Stomach (tissue), 8 donors: ENCODE measurements at regions not wholly inside any gene's neighbourhood (a gene's known extent, or its start where the extent isn't known, plus 50 kb on each side); places are given as distances from the start of the nearest gene placed in this dataset.
A peak's percentile ranks its signal among the peaks of the same experiment; 100 is the strongest.

Source experiments
- DNase-seq, 2 donors: peaks; one replicate each; pipeline versions ENCODE4 v3.0.0 to v3.0.0-alpha.2; 2013 to 2019
- H3K27ac ChIP-seq, 5 donors: fragments of 200-600 bp in 4 of 5; sonication (generic) in 4 of 5; one replicate each; pipeline ENCODE4 v1.5.1; 2013 to 2019; ENCODE audit warnings: mild to moderate bottlenecking in 1 of 5, moderate library complexity in 1 of 5
- H3K27me3 ChIP-seq, 3 donors: fragments of 200-600 bp; sonication (generic); one replicate each; pipeline ENCODE4 v1.5.1; 2017 to 2019; ENCODE audit warnings: mixed run types in 1 of 3
- H3K36me3 ChIP-seq, 4 donors: fragments of 200-600 bp; sonication (generic); 1 replicate in 3 of 4; 2 replicates in 1 of 4; pipeline ENCODE4 v1.5.1; 2016 to 2019
- H3K4me1 ChIP-seq, 4 donors: fragments of 200-600 bp; sonication (generic); one replicate each; pipeline ENCODE4 v1.5.1; 2016 to 2019
- H3K4me3 ChIP-seq, 4 donors: fragments of 200-600 bp; sonication (generic) in 3 of 4; one replicate each; pipeline ENCODE4 v1.5.1; 2016 to 2019; ENCODE audit warnings: mild to moderate bottlenecking in 1 of 4
- H3K9me3 ChIP-seq, 4 donors: fragments of 200-600 bp; sonication (generic); one replicate each; pipeline ENCODE4 v1.5.1; 2016 to 2019
- CTCF ChIP-seq, 7 experiments: fragments of 450-650 bp in 4 of 7; fragments of 200-600 bp in 3 of 7; sonication (generic) in 3 of 7; IDR thresholded peaks; one replicate each; pipeline ENCODE4 v1.5.1; 2016 to 2019; ENCODE audit warnings: antibody characterized with exemption in 7 of 7, control low read depth in 2 of 7, mild to moderate bottlenecking in 1 of 7
- EP300 ChIP-seq: sonication (generic); formaldehyde crosslinking; IDR thresholded peaks from one replicate; pipeline ENCODE4 v1.6.1; 2017; ENCODE audit warnings: antibody characterized with exemption
- POLR2A ChIP-seq, 4 donors: fragments of 450-650 bp; IDR thresholded peaks; one replicate each; pipeline ENCODE4 v1.6.1; 2016; ENCODE audit warnings: antibody characterized with exemption in 4 of 4, control low read depth in 2 of 4, mild to moderate bottlenecking in 1 of 4, moderate library complexity in 1 of 4
- POLR2AphosphoS5 ChIP-seq, 3 donors: sonication (generic); formaldehyde crosslinking; IDR thresholded peaks; one replicate each; pipeline ENCODE4 v1.6.1; 2016; ENCODE audit warnings: antibody characterized with exemption in 3 of 3
- WGBS, 5 donors: extraction: QIAGEN DNeasy Blood & Tissue Kit in 3 of 5; methylation state at CpG; one replicate each; pipeline versions ENCODE4 v1.1.5 to v1.1.7; 2013 to 2018; 5-methylcytosine and 5-hydroxymethylcytosine counted together
- intact Hi-C: fragments of 100-400 bp; cut with DNase I; formaldehyde crosslinking; loops from one replicate; pipeline ENCODE4 v1.15.1; 2023; ENCODE audit warnings: low total_unique reads
- donor health status: healthy with polysubstance abuse.
- donor health status: Bipolar disorder and iron deficiency.
- donor health status: healthy.

DNA sequence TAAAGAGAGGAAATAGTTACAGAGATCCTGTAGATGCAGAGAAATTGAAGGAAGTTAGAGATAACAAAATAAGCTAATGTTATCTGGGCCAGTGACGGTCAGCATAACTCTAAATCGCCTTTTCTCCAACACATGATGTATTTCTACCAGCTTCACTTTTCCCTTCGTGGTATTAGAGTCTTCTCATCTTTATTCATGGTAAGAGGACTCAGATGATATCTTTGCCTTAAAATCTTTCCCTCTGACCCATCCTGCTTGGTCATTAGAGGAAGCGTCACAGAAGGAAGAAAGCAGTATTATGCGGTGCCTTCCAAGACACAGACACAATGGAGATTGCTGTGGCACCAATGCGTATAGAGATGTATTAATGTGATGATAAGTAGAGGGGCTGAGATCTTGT lies 320.7 kb upstream of the GOLIM4 start:
- TF ChIP-seq POLR2A (IDR thresholded peaks at IDR 0.05): no peak
- TF ChIP-seq EP300: no peak
- TF ChIP-seq CTCF (IDR thresholded peaks at IDR 0.05): no peak
- TF ChIP-seq POLR2AphosphoS5 (IDR thresholded peaks at IDR 0.05): no peak
- 82 to 90% (median 87%) methylated on average over 6 of the region's 6 CpGs for WGBS, 5 donors

DNA sequence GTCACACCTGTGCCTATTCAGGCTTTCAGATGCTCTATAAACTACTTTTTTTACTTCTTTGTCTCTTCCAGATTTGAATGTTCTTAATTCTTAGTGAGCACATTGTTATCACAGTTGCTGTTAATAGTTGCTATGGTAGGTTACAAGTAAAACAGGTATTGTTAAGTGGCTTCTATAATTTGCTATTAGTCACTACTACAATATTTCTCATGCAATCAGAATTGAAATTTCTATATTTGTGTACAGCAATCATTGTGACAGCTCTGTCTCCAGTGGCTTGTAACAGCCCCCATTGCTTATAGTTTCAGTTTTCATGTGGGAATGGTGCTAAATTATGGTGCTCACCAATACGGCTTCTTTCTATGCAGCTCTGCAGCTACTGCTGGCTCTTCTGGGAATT lies 318.4 kb upstream of the GOLIM4 start:
- TF ChIP-seq EP300 (no peak), POLR2AphosphoS5 (IDR thresholded peaks at IDR 0.05) (no peak)
- no peaks in the 10 kb centered on the region for H3K36me3 ChIP-seq
- H3K4me1 ChIP-seq: no peaks in the 10 kb centered on the region
- 89 to 100% (median 96%) methylated on average over 1 of the region's 1 CpG for WGBS, 5 donors
- no peaks in the 10 kb centered on the region for H3K9me3 ChIP-seq
- no peaks in the 10 kb centered on the region for H3K27me3 ChIP-seq
- DNase-seq: no peak
- intact Hi-C loops: no loop called here
- no peak overlapping the region for H3K4me3 ChIP-seq
- H3K27ac ChIP-seq: no peak overlapping the region

More for the DNA sequence above, 320.7 kb upstream of the GOLIM4 start:
- Histone ChIP-seq H3K4me1 (no peaks in the 10 kb centered on the region), H3K9me3 (no peaks in the 10 kb centered on the region), H3K36me3 (no peaks in the 10 kb centered on the region), H3K27me3 (no peaks in the 10 kb centered on the region), H3K4me3 (no peak overlapping the region), H3K27ac (no peak overlapping the region)
- DNase-seq: no peak
- intact Hi-C loops: no loop called here

GRCh38 chr3:168407381-168407780 lies 311.7 kb upstream of the GOLIM4 start:
- Histone ChIP-seq H3K27ac (no peak overlapping the region), H3K36me3 (no peaks in the 10 kb centered on the region), H3K27me3 (no peaks in the 10 kb centered on the region), H3K4me3 (no peak overlapping the region), H3K4me1 (no peaks in the 10 kb centered on the region), H3K9me3 (no peaks in the 10 kb centered on the region)
- TF ChIP-seq POLR2AphosphoS5 (IDR thresholded peaks at IDR 0.05): no peak
- no peak for TF ChIP-seq EP300
- no peak for TF ChIP-seq CTCF (IDR thresholded peaks at IDR 0.05)
- no peak for TF ChIP-seq POLR2A (IDR thresholded peaks at IDR 0.05)
- no peak for DNase-seq
- intact Hi-C loops: no loop called here

DNA sequence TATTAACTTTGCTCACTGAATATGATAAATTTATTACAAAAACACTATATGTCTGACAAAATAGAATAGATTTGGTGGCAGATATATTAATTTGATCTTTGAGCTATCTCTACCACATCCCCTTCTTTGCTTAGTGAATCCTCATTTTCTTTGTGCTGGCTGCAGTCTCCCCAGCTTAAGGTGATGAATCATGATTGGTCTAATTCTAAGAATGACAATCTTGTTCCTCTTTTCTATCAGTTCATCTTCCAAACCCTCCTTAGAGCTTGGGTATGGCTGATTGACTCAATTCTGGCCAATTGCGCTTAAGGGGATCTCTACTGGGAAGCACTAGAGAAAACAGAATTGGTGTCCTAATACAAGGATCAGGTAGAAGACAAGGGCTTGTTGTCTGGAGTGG lies 309.6 kb upstream of the GOLIM4 start:
- Histone ChIP-seq H3K27ac (no peak overlapping the region), H3K4me3 (no peak overlapping the region), H3K36me3 (no peaks in the 10 kb centered on the region), H3K9me3 (no peaks in the 10 kb centered on the region), H3K4me1 (no peaks in the 10 kb centered on the region), H3K27me3 (no peaks in the 10 kb centered on the region)
- intact Hi-C loops: no loop called here
- WGBS, 5 donors: 95 to 100% (median 98%) methylated on average over 1 of the region's 1 CpG
- no peak for TF ChIP-seq EP300
- TF ChIP-seq POLR2AphosphoS5 (IDR thresholded peaks at IDR 0.05): no peak
- no peak for TF ChIP-seq POLR2A (IDR thresholded peaks at IDR 0.05)
- no peak for TF ChIP-seq CTCF (IDR thresholded peaks at IDR 0.05)
- DNase-seq: no peak

DNA sequence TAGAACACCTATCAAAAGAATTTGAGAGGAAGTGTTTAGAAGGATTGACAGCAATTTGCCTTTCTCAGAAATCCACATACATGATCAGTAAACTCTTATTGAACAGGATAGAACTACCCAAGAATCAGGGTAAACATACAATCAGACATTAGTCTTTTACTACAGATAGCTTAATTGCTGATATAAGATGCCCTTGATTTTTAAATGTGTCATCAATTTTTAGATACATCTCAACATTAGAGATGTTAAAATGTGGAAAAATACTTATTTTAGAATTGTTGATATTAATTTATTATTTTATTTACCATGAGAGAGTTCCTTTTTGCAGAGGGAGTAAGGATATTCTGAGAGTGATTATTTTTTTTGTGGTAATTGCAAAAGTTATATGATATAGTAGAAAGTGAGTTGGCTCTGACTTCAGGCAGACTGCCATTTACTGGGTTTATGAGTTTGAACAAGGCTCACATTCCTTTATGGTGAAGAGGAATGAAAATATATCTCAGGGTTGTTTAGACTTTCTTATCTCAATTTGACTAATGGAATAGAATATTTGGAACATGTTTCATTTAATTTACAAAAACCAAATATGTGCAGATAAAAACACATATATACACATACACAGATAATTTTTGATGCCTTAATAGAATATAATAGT lies 302.8 kb upstream of the GOLIM4 start:
- TF ChIP-seq EP300: no peak
- intact Hi-C loops: no loop called here
- no peaks in the 10 kb centered on the region for H3K36me3 ChIP-seq

More for the DNA sequence above, 302.8 kb upstream of the GOLIM4 start:
- H3K27ac ChIP-seq: no peak overlapping the region
- DNase-seq: peak in 1 of 2 donors; percentile 19
- H3K4me3 ChIP-seq: no peak overlapping the region
- no peaks in the 10 kb centered on the region for H3K27me3 ChIP-seq
- no peaks in the 10 kb centered on the region for H3K9me3 ChIP-seq
- no peaks in the 10 kb centered on the region for H3K4me1 ChIP-seq
